ENCODE measurements at regions not wholly inside any gene's neighbourhood (a gene's known extent, or its start where the extent isn't known, plus 50 kb on each side); places are given as distances from the start of the nearest gene placed in this dataset.
"Not testable (repeated sequence)": the region's sequence is repeated elsewhere in the genome, so short reads cannot be mapped to it uniquely, and the experiment has no call there.

DNA sequence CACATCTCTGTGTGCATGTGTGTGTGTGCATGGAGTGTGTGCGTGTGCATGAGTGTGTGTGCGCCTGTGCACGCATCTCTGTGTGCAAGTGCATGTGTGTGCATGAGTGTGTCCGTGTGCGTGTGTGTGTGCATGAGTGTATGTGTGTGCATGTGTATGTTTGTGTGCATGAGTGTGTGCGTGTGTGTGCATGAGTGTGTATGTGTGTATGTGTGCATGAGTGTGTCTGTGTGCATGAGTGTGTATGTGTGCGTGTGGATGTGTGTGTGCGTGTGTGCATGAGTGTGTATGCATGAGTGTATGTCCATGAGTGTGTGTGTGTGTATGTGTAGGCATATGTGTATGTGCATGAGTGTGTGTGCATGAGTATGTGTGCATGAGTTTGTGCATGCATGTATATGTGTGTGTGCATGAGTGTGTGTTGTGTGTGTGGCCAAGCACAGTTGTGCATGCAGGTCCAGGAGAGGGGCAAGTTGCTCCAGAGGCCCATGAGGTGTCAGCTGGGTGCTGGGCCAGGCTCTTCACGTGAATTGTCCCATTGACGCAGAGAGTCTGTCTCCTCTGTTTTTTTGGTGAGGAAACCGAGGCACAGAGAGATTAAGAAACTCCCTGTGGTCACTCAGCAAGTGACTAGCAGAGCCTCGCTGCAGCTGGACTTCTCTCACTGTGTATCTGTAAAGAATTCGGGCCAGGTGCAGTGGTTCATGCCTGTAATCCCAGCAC lies 75.5 kb downstream of the ASB1 start:
- ATAC-seq (no peak), DNase-seq (no peak)
- intact Hi-C loops (cut with micrococcal nuclease) = no loop called here

- ATAC-seq = no peak
- no peak for DNase-seq
- intact Hi-C loops (cut with micrococcal nuclease) = no loop called here
Observed at GRCh38 chr2:238502956-238503791, 76.4 kb downstream of the ASB1 start.

DNA sequence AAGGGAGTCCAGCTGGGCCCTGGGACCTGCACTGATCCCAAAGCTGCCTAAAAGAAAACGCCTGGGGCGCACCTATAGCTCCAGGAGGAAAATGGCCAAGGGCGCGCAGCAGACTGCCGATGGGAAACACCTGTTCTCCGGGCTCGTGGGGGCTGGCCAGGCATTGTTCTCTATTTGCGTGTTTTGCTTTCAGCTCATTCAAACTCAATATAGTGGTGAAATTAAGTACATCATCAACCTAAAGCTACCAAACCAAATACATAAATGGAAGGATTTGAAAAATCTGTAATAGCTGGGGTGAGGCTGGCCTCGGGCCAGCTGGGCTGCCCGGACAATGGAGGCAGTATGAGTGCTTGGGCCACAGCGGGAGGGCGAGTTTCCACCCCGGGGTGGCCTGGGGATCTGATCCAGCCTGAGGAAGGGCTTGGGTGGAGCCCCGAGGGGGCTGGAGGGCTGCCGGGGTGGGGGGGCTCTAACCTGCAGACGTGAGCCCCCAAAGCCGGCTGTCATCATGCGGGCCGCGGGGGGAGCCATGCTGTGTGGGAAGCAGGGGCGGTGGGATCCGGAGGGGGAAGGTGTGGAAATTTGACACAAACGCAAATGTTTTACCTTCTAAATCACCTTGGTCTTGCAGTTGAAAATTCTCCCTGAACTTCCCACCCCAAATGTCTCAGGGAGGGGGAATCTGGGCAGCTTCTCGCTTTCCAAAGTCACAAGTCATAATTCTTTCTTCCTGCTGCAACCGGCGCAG lies 77.6 kb downstream of the ASB1 start:
- ATAC-seq = no peak
- no peak for DNase-seq
- intact Hi-C loops (cut with micrococcal nuclease) = no loop called here

GRCh38 chr2:238505119-238505891 lies 78.6 kb downstream of the ASB1 start:
- no peak for ATAC-seq
- DNase-seq = no peak

DNA sequence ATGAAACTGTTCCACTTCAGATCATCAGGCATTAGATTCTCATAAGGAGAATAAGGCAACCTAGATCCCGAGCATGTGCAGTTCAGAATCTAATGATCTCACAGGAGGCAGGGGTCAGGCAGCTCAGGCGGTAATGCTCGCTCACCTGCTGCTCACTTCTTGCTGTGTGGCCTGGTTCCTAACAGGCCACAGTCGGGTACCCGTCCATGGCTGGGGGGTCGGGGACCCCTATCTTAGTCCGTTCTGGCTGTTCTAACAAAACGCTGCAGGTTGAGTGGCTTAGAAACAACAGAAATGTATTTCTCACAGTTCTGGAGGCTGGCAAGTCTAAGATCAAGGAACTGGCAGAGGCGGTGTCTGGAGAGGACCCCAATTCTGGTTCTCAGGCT lies 79.2 kb downstream of the ASB1 start:
- DNase-seq (no peak), ATAC-seq (no peak)
- intact Hi-C loops (cut with micrococcal nuclease) = no loop called here

More at GRCh38 chr2:238505119-238505891, 78.6 kb downstream of the ASB1 start:
- intact Hi-C loops (cut with micrococcal nuclease) = no loop called here

DNA sequence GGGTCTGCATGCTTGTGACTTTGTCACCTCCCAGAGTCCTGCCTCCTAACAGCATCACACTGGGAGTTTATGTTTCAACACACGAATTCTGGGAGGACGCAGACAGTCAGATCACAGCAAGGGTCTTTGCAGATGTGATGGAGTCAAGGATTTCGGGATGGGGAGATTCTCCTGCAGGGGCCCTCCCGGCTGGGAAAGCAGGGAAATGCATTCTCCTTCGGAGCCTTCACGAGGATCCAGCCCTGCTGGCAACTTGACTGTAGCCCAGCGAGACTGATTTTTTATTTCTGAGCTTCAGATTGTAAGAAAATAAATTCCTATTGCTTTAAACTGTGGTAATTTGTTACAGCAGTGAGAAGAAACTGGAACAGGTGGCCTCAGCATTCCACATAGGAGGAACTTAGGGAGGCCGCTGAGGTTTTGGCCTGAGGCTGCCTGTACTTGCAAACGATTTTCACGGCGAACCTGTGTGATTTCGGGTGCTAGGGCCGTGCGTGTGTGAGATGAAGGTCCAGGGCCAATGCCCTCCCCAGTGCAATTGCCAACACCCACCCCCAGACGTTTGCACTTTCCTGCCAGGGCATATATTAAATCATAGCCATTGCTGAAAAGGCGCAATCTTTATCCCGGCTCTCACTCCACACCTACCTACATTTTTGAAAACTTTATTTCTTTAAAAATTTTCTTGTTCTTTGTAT lies 79.8 kb downstream of the ASB1 start:
- ATAC-seq (no peak), DNase-seq (no peak)
- intact Hi-C loops (cut with micrococcal nuclease) = no loop called here

- no peak for DNase-seq
Observed at GRCh38 chr2:238507836-238508235, 81.1 kb downstream of the ASB1 start.

DNA sequence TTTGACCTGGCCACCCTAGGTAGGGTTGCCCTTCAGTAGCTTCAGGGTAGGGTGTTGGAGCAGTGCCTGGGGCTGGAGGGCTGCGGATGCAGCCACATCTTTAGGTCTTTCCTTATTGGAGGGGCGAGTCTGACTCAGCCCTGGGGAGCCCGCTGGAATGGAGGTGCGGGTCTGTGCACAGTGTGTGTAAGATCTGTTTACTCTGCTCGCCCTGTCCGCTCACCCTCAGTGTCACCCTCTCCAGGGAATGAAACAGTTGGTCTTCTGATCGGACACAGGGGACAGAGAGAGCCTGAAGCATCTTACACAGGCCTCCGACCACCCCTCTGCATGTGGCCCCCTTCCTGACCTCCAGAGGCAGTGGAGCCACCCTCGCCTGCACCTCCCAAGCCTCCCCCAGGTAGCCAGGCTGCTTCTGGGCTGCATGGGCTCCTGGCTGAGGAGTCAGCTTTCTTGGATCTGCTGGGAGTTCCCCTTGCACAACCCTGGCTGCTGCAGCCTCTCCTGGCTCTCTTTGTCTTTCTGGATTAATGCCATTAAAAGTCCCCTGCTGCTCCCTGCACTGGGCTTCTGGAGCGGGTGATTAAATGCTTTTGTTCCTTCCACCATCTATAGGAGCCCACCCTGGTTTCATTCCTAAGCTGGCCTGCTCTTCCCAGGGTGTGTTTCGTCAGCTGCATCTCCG lies 82.6 kb downstream of the ASB1 start:
- ATAC-seq = no peak
- intact Hi-C loops (cut with micrococcal nuclease) = no loop called here
- DNase-seq = no peak

More at GRCh38 chr2:238507836-238508235, 81.1 kb downstream of the ASB1 start:
- intact Hi-C loops (cut with micrococcal nuclease) = no loop called here
- ATAC-seq = no peak

GRCh38 chr2:238509903-238510302 lies 83.2 kb downstream of the ASB1 start:
- ATAC-seq = no peak
- no peak for DNase-seq
- intact Hi-C loops (cut with micrococcal nuclease) = loop anchor here (10.0 kb wide), 1 partner anchor 275 kb away; no protein-coding TSS in a partner anchor

- no peak for DNase-seq
- no peak for ATAC-seq
- intact Hi-C loops (cut with micrococcal nuclease) = loop anchor here (10.0 kb wide), 1 partner anchor 274 kb away; no protein-coding TSS in a partner anchor
Observed at GRCh38 chr2:238510911-238511613, 84.3 kb downstream of the ASB1 start.

GRCh38 chr2:238511614-238511950 lies 84.9 kb downstream of the ASB1 start:
- no peak for DNase-seq
- intact Hi-C loops (cut with micrococcal nuclease) = loop anchor here (10.0 kb wide), 1 partner anchor 273 kb away; no protein-coding TSS in a partner anchor
- no peak for ATAC-seq

GRCh38 chr2:238512247-238512867 lies 85.6 kb downstream of the ASB1 start:
- intact Hi-C loops (cut with micrococcal nuclease) = loop anchor here (10.0 kb wide), 1 partner anchor 272 kb away; no protein-coding TSS in a partner anchor
- ATAC-seq = no peak
- DNase-seq = no peak

DNA sequence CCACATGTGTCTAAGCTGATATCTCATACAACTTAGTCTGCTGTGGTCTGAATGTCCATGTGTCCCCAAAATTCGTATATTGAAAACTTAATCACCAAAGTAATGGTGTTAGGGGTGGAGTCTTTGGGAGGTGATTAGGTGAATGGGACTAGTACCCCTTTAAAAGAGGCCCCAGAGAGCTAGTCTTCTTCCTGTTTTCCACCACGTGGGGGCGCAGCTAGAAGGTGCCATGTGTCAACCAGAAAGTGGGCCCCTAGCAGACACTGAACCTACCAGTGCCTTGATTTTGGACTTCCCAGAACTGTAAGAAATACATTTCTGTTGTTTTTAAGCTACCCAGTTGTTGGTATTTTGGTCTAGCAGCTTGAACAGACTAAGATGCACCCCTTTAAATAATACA lies 86.6 kb downstream of the ASB1 start:
- intact Hi-C loops (cut with micrococcal nuclease) = loop anchor here (10.0 kb wide), 1 partner anchor 271 kb away; no protein-coding TSS in a partner anchor
- ATAC-seq = peak; percentile 61
- peak; percentile 50 for DNase-seq

- not testable (repeated sequence) for DNase-seq, ATAC-seq
- intact Hi-C loops (cut with micrococcal nuclease) = loop anchor here (10.0 kb wide), 1 partner anchor 271 kb away; no protein-coding TSS in a partner anchor
Observed at GRCh38 chr2:238514024-238514423, 87.3 kb downstream of the ASB1 start.

- ATAC-seq (no peak), DNase-seq (no peak)
- intact Hi-C loops (cut with micrococcal nuclease) = loop anchor here (10.0 kb wide), 1 partner anchor 269 kb away; no protein-coding TSS in a partner anchor
Observed at GRCh38 chr2:238515377-238515776, 88.7 kb downstream of the ASB1 start.

DNA sequence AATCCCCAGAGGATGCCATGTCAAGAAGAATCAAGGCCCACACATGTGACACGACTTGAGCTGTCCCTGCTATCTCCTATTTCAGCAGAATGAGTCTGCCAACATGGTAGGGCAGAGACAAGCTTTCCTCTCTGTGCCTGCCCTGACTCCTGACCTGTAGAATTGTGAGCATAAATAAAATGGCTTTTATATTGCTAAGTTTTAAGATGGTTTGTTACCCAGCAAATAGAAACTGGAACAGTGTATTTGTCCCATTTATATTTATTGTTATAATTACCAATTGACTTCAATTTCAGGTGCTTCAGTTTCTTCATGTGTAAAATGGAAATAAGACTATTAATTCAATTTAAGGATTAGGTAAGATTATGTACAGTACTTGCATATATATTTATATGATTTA lies 90.5 kb downstream of the ASB1 start:
- intact Hi-C loops (cut with micrococcal nuclease) = loop anchor here (10.0 kb wide), 1 partner anchor 268 kb away; no protein-coding TSS in a partner anchor
- ATAC-seq (no peak), DNase-seq (no peak)

Data from left ventricle myocardium superior (tissue), 1 donor.